GM15510 (cell line): ENCODE measurements at regions not wholly inside any gene's neighbourhood (a gene's known extent, or its start where the extent isn't known, plus 50 kb on each side); places are given as distances from the start of the nearest gene placed in this dataset.

Source experiments
- POLR2A ChIP-seq: IDR thresholded peaks from 3 replicates; pipeline ENCODE4 v1.6.1; 2011; ENCODE audit warnings: borderline replicate concordance; ENCODE audit not compliant: insufficient read length; ENCODE audit errors: extremely low read depth

- no peak for TF ChIP-seq POLR2A
Observed at GRCh38 chr3:177452831-177453450, 255.7 kb upstream of the TBL1XR1 start.

DNA sequence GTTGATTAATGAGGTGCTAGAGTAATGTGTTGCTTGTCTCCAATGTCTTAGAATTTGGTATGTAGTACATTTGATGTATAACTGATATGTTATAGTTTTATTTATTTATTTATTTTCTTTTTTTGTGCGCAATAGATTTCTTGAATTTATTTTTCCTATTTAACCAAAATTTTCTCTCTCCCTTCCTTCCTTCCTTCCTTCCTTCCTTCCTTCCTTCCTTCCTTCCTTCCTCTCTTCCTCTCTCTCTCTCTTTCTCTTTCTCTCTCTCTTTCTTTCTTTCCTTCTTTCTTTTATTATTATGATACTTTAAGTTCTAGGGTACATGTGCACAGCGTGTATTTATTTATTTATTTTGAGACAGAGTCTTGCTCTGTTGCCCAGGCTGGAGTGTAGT, 256.2 kb upstream of the TBL1XR1 start:
- no peak for TF ChIP-seq POLR2A

- TF ChIP-seq POLR2A, result no peak
Observed at GRCh38 chr3:177459401-177459800, 262.1 kb upstream of the TBL1XR1 start.

GRCh38 chr3:177460047-177460446, 262.8 kb upstream of the TBL1XR1 start:
- no peak for TF ChIP-seq POLR2A

GRCh38 chr3:177461765-177462164, 264.5 kb upstream of the TBL1XR1 start:
- TF ChIP-seq POLR2A, result no peak

GRCh38 chr3:177463863-177464262, 266.6 kb upstream of the TBL1XR1 start:
- TF ChIP-seq POLR2A, result no peak

- TF ChIP-seq POLR2A, result no peak
Observed at GRCh38 chr3:177464392-177465256, 267.3 kb upstream of the TBL1XR1 start.

DNA sequence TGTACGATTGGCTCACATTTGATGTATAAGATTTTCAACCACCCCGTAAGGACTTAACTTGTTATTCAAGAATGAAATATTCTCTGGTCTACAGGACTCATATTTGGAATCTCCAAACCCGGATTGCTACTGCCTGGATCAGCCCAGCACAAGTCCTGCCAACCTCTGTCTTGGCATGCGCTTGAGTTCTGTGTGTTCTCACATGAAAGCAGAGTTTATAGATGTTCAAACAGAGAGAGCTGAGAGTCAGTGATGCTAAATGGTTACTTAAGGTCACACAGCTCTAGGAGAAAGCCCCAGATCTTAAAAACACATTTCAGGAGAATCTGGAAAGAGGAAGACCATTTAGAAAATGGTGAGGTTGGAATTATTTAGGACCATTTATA, 268.0 kb upstream of the TBL1XR1 start:
- no peak for TF ChIP-seq POLR2A

- no peak for TF ChIP-seq POLR2A
Observed at GRCh38 chr3:177466074-177466473, 268.8 kb upstream of the TBL1XR1 start.

GRCh38 chr3:177467247-177467985, 270.1 kb upstream of the TBL1XR1 start:
- no peak for TF ChIP-seq POLR2A

DNA sequence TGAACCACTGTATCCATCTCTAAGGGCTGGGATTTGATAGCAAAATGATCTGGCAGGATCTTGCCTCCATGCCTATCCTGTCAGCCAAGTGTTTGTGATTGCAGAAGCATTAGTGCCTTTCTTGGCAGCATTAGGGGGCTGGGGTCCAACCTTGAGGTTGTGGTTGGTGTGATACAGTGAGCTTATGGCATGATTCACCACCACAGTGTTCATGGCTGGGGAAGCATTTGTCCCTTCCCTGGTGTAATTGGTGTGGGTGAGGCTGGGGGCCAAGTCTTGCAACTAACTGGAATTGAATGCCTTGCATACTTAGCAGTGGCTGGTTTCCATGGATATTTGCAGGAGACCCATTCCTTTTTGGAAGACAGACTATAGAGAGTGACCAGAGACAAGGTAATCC, 271.0 kb upstream of the TBL1XR1 start:
- TF ChIP-seq POLR2A, result no peak

DNA sequence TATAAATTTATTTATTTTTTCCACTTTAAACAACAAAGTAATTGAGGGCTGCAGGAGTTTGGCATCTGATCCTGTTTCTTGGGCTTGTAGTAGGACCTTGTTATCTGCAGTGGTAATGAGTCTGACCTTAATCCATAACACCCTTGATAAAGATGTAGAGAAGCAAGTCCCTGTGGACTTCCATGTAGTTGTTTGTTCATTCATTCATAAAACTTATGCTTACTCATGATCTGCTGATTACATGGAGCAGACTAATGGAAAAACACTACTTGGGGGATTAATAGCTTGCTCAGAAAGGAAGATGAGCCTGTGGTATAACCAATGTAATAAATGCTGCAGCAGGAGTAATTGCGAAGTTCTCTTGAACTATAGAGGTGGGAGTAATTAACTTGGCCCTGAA, 271.5 kb upstream of the TBL1XR1 start:
- no peak for TF ChIP-seq POLR2A

GRCh38 chr3:177469216-177469615, 271.9 kb upstream of the TBL1XR1 start:
- no peak for TF ChIP-seq POLR2A

DNA sequence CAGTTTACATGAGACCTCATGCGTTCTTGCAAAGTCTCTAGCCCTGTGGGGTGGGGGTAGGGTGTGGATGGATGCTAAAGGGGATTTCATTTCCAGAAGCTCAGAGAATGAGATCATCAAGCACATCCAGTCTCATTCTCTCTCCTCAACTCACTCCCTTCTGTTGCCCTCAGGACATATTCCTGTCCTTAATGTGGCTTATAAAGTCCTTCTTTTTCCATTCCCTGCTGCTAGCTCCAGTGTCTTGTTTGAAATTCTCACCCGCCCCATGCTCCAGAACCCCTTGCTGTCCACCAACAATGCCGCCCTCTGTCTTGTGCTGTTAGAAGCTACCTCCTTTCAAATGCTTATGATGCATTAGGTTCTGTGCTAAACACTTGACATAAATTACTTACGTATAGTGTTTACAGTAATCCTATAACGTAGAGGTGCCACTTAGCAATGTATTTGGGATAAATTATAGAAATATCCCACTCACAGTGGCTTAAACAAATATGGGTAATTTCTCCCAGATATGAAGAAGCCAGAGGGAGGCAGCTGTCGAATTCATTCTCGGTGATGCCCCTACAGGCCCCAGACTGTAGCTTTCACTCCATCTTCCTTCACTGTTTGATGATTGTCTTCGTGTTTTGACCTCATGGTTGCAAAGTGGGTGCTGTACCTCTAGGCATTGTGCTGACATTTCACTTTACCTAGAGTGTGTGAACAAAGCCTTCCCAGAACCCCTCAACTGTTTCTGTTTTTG, 273.1 kb upstream of the TBL1XR1 start:
- TF ChIP-seq POLR2A, result no peak
